ENCODE measurements at regions not wholly inside any gene's neighbourhood (a gene's known extent, or its start where the extent isn't known, plus 50 kb on each side); places are given as distances from the start of the nearest gene placed in this dataset.

DNA sequence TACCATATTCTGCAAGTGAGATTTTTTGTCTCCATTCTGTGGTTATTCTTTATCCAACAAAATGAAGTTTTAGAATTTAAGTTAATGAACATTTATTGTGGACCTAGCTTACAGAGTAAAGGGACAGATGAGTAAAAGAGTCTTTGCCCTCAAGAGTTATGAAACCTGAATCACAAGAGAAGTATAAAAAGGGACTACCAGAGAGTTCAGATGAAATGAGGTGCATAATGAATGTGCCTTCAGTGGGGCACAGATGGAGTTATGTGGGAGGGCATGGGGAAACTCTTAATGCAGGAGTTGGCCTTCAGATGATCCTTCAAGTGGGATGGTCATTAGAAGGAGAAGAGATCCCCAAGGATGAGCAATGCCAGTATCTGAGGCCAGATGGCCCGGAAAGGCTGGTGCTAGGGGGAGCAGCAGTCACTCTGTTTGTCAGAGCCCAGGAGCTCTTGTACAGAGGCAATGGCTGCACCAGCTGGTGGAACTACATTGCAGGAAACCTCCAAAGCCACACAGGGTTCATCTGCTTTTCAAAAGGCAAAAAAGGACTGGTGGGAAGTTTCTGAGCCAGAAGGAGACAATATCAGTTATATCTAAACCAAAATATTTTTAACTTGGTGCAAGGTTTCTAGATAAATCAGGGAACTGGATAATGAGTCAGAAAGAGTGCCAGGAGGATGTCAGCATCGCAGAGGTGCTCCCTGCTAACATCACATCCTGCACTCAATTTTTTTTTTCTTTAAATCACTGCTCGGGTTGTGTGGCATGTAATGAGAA lies 162.0 kb downstream of the KLF6 start:
- no peak for DNase-seq

DNA sequence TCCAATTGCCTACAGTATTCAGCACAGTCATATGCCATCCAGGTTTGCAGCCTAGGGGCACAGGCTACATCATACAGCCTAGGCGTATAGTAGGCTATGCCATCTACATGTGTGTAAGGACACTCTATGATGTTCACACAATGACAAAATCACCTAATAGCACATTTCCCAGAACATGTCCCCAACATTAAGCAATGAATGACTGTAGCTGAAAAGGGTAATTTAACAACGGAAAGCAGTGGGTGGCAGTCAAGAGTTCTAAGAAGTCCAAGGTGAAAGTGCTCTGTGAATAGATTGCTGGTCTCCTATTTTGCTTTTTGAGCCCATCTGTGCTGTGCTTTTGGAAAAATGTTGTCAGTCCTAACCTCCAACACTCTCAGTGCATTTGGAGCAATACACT lies 162.6 kb downstream of the KLF6 start:
- no peak for DNase-seq

DNA sequence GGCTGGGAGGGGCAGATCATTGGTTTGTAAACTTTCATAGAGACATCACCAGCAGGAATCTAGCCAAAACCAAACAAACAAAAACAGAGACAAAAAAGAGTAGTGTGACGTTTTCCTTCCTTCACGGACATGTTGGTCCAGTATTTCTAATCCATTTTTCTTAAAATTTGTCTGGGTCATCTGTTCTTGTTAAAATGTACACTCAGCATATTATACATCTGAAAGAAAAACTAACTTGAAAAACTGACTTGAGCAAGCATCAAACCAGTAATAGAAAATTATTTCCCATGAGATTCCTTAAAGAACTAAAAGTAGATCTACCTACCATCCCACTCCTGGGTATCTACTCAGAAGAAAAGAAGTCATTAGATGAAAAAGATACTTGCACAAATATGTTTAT lies 164.2 kb downstream of the KLF6 start:
- no peak for DNase-seq

- no peak for DNase-seq
Measured at GRCh38 chr10:3619241-3619640, 165.8 kb downstream of the KLF6 start.

- DNase-seq, result no peak
Measured at GRCh38 chr10:3616880-3617279, 168.1 kb downstream of the KLF6 start.

DNA sequence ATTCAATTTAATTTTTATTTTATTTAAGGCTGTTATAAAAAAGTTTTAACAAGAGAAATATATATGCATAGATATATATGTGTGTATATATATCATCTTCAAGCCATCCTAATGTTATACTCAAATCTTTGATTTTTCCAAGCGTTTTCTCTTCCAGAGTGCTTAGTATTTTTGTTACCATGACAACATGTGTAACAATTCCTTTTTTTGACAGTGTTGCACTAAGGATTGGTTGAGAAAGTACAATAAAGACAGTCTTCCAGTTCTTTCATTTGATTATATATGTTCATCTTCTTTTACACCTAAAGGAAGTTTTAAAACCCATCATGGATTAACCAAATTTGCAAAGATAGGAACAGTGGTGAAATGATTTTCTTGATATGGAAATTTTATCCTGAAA lies 171.7 kb downstream of the KLF6 start:
- no peak for DNase-seq

GRCh38 chr10:3612183-3613001 lies 172.6 kb downstream of the KLF6 start:
- DNase-seq, result no peak

- no peak for DNase-seq
Measured at GRCh38 chr10:3606309-3606708, 178.7 kb downstream of the KLF6 start.

- DNase-seq, result no peak
Measured at GRCh38 chr10:3605882-3606281, 179.1 kb downstream of the KLF6 start.

DNA sequence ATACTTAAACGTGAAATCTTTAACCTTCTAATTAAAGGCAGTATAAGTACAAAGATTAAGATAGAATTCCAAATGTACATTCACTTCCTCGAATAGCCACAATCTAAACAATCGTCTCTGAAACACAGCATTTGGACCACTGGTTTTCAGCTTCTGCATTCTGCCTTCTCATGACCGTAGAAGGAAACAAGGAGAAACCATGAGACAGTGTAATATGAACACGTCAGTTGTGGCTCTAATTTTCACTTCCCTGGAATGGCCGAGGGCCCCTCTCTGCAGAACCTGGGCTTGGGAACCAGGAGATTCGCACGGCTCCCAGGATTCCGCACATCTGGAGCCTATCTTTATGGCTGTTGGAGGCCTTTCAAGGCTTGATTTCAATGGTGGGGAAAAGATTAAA lies 189.3 kb downstream of the KLF6 start:
- no peak for DNase-seq

- no peak for DNase-seq
Measured at GRCh38 chr10:3593611-3594010, 191.4 kb downstream of the KLF6 start.

GRCh38 chr10:3592424-3592823 lies 192.6 kb downstream of the KLF6 start:
- no peak for DNase-seq

DNA sequence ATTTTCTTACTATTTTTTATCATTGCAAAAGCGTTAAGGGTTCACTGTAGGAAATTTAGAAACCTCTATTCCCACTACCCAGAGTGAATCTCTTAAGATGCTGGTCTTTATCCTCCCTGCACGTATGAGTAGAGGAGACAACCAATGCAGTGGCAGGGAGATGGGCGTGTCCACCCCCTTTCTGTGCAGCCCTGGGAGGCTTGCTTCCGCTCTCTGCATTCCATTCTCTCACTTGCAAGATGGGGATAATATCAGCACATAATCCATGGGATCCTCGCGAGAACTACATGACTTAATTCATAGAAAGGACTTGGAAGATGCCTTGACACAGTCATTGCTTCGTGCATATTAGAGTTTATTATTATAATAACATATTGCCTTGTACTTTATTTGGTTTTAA lies 196.2 kb downstream of the KLF6 start:
- DNase-seq, result no peak

GRCh38 chr10:3588346-3588745 lies 196.7 kb downstream of the KLF6 start:
- no peak for DNase-seq

DNA sequence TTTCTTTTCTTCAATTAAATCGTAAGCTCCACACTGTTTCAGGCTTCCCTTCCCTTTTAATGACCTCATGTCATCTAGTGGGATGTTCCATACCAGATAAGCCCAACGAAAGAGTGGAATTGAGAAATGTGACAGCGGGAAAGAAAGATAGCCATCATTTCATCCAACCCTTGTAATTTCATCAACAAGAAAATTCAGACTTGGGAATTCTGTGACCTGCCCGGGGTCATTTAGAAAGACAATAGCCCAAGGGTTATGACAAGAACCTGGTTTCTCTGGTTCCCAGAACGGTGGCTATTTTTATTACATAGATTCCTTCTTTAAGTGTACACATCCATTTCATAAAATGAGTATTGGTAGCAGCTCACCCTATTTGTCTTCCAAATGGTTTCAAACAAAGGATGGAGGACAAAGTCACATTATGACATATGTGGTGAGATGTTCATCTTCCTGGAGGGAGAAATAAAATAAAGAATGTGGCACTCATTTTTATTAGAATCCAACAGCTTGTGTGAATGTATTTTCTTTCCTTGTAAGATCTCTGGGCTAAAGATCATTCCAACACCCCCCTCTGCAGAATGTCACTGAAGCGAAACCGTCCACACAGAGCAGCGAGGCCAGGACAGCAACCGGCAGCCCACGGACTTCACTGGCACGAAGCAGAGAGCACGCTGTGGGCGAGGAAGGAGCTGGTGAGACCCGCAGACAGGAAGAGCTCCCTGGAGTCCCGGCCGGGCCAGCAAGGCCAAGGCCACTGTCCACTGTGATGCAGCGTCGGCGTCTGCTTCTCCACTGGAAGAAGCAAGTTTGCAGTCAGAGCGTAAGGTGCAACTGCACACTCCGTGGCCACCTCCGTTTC lies 199.9 kb downstream of the KLF6 start:
- DNase-seq, result no peak

DNA sequence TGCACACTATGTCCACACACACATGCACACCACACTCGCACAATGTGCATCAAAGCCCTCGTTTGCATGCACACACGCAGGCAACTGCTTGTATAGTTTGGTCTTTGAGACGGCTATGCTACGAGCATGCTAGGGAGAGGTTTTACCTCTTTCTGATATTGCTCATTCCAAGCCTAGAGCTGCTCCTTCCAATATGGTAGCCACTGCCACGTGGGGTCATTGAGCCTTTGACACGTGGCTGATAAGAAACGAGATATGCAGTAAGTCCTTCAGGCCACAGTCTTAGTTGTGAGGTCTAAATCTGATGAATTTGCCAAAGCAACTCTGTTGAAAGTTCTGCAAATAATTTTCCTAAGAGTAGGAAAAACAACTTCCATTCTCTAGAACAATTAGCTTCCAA lies 204.4 kb downstream of the KLF6 start:
- DNase-seq, result no peak

DNA sequence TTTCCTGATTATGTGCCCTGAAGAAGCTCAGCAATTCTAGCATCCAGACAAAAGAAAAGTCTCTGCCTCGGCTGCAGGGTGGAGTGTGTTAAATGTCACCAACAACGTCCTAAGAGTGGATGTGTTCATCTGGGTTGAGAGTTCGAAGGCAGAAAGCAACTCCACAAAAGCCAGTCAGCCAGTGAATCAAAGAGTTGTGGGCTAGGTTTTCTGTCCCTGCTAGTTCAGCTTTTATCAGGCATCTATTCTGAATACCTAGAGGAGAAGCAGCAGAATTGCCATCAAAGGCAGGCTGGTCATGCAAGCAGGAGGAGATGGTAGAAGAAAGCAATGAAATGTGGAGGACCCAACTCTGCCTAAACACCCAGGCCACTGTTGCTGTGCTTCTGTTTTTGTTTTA lies 205.2 kb downstream of the KLF6 start:
- no peak for DNase-seq

DNA sequence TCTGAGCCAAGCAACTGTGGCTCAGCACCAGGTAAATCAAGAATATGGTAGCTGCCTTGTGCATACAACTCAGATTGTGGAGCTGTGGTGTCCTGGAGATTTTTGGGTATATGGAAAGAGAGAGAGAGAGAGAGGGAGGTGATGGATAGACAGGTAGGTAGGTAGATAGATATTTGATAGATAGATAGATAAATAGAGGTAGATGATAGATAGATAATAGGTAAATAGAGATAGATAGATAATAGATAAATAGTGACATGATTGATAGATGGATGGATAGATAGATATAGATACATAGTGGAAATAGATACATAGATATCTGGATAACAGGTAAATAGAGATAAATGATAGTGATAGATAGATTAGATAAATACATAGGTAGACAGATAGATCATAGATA lies 206.3 kb downstream of the KLF6 start:
- no peak for DNase-seq

- DNase-seq, result no peak
Measured at GRCh38 chr10:3578159-3578558, 206.8 kb downstream of the KLF6 start.

DNA sequence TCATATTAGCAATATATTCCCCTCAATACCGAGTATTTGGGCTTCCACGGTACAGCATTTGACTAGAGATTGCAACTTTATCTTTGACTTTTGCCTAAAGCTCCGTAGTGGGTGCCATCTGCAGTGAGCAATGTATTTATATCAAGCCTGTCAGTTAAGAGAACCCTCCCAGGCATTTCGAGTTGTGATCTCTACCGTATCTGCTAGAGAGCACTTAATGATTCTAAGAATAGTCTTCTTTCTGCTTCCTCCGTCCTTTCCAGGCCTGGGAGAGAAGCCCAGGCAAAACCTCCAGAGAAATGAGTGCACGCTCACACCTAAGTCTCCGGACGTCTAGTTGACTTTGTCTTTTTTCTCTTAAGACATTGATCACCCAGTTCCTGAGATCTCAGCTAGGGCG lies 210.6 kb downstream of the KLF6 start:
- DNase-seq, result no peak

GRCh38 chr10:3573498-3573897 lies 211.5 kb downstream of the KLF6 start:
- no peak for DNase-seq

DNA sequence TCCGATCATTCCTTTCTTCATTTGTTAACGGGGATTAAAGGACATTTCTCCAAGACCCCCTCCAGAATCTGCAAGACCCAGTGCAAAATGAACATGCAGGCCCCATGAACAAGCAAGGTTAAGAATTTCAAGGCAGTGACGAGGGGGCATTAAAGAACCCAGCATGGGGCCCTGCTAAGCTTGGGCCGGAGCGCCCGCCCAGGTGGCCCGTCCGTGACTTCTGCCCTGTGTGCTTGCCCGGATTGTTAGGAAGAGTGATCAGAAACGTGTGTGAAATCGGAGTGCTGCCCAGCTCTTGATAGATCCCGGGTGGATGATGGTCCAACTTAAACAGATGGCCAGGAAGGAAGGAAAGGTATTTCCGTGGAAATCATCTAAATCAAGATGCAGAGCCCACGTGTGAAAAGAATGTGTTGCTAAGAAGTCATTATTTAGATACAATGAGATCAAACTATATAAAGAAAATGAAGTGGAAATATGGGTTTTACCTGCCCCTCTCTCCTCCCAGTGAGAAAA lies 213.6 kb downstream of the KLF6 start:
- no peak for DNase-seq

DNA sequence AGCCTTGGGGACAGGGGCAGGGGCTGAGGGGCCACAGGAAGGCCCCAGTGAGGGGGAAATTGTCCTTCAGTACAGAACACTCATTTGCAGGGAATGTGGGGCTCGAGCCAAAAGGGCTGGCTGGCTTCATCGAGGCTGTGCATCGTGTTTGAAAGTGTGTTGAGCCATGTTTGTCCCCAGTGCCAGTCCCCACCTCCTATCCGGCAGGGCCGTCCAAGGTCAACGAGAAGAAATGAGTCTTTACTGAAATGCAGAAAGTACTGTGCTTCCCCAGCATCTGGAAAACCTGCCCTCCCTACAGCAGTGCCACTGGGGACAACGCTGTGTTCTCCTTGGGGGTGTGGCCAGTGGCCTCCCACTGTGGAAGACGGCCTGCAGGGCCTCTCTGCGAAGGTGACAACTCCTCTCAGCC lies 214.1 kb downstream of the KLF6 start:
- no peak for DNase-seq

Measured in NCI-H2107 (cell line).